Motor neuron (in vitro differentiated cells): ENCODE measurements at regions not wholly inside any gene's neighbourhood (a gene's known extent, or its start where the extent isn't known, plus 50 kb on each side); places are given as distances from the start of the nearest gene placed in this dataset.

Source experiments
- ATAC-seq, 8 experiments: fragments of 200-7000 bp; cut with Tn5 transposase; replicated peaks in 6 of 8; 2 replicates each; pipeline ENCODE4 v1.8.0; 2021; ENCODE audit warnings: mild to moderate bottlenecking in 8 of 8, moderate library complexity in 8 of 8
- H3K27ac ChIP-seq, 2 donors: fragments of 250-450 bp; sonication (Bioruptor Pico); 2 replicates each; pipeline ENCODE4 v1.9.0; 2021; ENCODE audit warnings: antibody characterized with exemption in 2 of 2, mild to moderate bottlenecking in 2 of 2, moderate library complexity in 1 of 2
- H3K4me1 ChIP-seq, 2 donors: fragments of 250-450 bp; sonication (Bioruptor Pico); replicated peaks in 1 of 2; 2 replicates each; pipeline ENCODE4 v1.6.1; 2021; ENCODE audit warnings: antibody characterized with exemption in 2 of 2, mild to moderate bottlenecking in 2 of 2, moderate library complexity in 1 of 2
- H3K4me3 ChIP-seq, 5 donors: fragments of 250-450 bp; sonication (Bioruptor Pico); 2 replicates each; pipeline ENCODE4 v1.9.0; 2021; ENCODE audit warnings: antibody characterized with exemption in 5 of 5, mild to moderate bottlenecking in 5 of 5, moderate library complexity in 4 of 5
- WGBS, 10 experiments: fragments of 450-650 bp; shearing (Covaris generic); methylation state at CpG; one replicate each; pipeline ENCODE4 v1.0.0; 2022; 5-methylcytosine and 5-hydroxymethylcytosine counted together
- in situ Hi-C, 9 experiments: fragments of 400-800 bp; cut with MboI; loops; one replicate each; pipeline ENCODE4 v1.15.0; 2021; ENCODE audit warnings: low sequenced_read_pairs in 9 of 9, low pct_unique_long_range_greater_than_20kb in 2 of 9; ENCODE audit not compliant: unreplicated experiment in 9 of 9

DNA sequence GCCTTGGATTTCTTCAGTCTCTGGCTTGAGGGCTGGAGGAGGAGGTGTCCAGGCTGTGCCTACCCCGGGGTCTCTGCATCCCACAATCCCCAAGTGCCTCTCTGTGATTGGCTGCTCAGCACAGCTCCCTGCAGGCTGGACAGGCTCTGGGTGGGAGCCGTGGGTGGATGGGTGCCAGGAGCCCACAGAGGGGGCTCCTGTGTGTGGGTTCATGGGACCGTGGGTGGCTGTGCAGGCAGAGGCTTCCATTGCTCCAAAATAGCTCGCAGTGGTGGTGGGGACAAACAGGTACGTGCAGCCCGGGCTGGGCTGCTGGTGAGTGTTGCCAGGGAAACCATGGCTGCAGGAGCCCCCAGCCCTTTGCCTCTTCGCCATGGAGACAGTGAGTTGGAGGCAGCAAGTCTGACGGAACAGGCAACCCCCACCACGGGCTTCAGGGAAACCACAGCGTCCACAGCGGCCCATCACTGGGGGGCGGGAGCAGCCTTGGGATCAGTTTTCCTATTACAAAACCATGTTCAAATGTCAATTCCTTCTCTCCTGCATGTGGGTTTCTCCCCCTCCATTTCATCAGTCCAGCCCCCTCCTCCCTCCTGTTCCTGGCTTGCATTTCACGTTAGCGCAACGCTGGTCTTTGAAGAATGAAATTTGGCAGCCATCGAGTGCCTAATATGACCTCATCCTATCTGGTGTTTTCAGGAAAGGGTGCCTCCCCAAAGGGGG lies 155.2 kb downstream of the TRIM29 start:
- ATAC-seq = peak in 7 of 8 experiments; percentile 61 to 79 (median 68)

GRCh38 chr11:119980431-119980830 lies 157.5 kb downstream of the TRIM29 start:
- H3K4me3 ChIP-seq = no peak overlapping the region
- no peak overlapping the region for H3K27ac ChIP-seq
- peak in 4 of 8 experiments; percentile 24 to 46 (median 28) for ATAC-seq
- in situ Hi-C loops = no loop called here
- 20 to 73% (median 33%) methylated on average over 1 to 3 of the region's 11 CpGs; no CpG with 5 or more reads in 5 of the 10 experiments for WGBS, 10 experiments
- H3K4me1 ChIP-seq = peaks cover 26 to 39% of the 10 kb centered on the region in 2 donors

More for the DNA sequence above, 155.2 kb downstream of the TRIM29 start:
- 0 to 80% (median 34%) methylated on average over 1 to 5 of the region's 16 CpGs; no CpG with 5 or more reads in 2 of the 10 experiments for WGBS, 10 experiments
- H3K27ac ChIP-seq = no peak overlapping the region
- in situ Hi-C loops = no loop called here
- no peak overlapping the region for H3K4me3 ChIP-seq
- peaks cover 20 to 28% of the 10 kb centered on the region in 2 donors for H3K4me1 ChIP-seq

DNA sequence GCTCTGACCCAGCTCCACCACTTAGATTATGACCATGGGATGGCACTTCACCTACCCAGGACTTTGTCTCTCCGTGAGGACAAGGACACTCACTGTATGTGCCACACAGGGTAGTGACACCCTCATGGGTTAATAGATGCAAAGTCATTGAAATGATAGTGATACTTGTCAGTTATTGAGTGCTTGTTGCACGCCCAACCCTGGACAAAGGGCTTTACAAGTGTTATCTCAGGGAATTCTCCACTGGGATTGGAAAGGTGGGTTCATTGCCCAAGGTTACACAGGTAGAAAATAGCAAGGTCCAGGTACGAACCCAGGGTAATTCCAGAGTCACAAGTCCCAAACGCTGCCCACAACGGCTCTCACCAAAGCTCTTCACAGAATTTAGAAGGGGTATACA lies 158.2 kb downstream of the TRIM29 start:
- WGBS, 10 experiments = 0 to 90% (median 50%) methylated on average over 1 to 5 of the region's 5 CpGs; no CpG with 5 or more reads in 3 of the 10 experiments
- ATAC-seq = no peak
- peaks cover 33 to 46% of the 10 kb centered on the region in 2 donors for H3K4me1 ChIP-seq
- H3K27ac ChIP-seq = no peak overlapping the region
- in situ Hi-C loops = no loop called here
- no peak overlapping the region for H3K4me3 ChIP-seq

- in situ Hi-C loops = no loop called here
Measured at GRCh38 chr11:119978696-119979095, 159.2 kb downstream of the TRIM29 start.

DNA sequence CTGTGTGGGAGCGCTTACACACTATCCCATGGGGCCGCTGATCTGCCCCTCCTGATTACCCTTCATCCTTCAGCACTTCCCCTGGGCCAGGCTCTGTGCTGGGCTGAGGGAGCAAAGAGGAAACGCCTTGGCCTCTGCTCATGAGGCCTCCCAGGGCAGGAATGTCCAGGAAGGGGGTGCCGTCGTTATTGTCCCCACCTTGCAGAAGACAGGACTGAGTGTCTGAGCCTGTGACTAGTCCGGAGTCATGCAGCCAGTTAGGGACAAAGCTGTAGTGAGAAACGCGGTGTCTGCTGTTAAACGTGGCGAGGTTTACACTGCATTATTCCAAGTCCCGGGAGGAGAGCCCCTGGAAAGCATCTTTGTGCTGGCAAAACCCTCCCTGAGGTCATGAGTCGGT lies 160.0 kb downstream of the TRIM29 start:
- H3K4me3 ChIP-seq = no peak overlapping the region
- no peak overlapping the region for H3K27ac ChIP-seq
- ATAC-seq = no peak
- WGBS, 10 experiments = 33 to 89% (median 73%) methylated on average over 2 to 7 of the region's 12 CpGs; no CpG with 5 or more reads in 3 of the 10 experiments
- H3K4me1 ChIP-seq = peaks cover 36 to 47% of the 10 kb centered on the region in 2 donors
- in situ Hi-C loops = no loop called here

More at GRCh38 chr11:119978696-119979095, 159.2 kb downstream of the TRIM29 start:
- no peak for ATAC-seq
- Histone ChIP-seq H3K4me1 (peaks cover 43 to 55% of the 10 kb centered on the region in 2 donors), H3K4me3 (no peak overlapping the region), H3K27ac (no peak overlapping the region)
- 0 to 100% (median 80%) methylated on average over 2 of the region's 3 CpGs; no CpG with 5 or more reads in 7 of the 10 experiments for WGBS, 10 experiments

GRCh38 chr11:119977561-119977860 lies 160.4 kb downstream of the TRIM29 start:
- 90 to 100% methylated on average over 2 to 3 of the region's 3 CpGs; no CpG with 5 or more reads in 8 of the 10 experiments for WGBS, 10 experiments
- H3K27ac ChIP-seq = no peak overlapping the region
- in situ Hi-C loops = no loop called here

DNA sequence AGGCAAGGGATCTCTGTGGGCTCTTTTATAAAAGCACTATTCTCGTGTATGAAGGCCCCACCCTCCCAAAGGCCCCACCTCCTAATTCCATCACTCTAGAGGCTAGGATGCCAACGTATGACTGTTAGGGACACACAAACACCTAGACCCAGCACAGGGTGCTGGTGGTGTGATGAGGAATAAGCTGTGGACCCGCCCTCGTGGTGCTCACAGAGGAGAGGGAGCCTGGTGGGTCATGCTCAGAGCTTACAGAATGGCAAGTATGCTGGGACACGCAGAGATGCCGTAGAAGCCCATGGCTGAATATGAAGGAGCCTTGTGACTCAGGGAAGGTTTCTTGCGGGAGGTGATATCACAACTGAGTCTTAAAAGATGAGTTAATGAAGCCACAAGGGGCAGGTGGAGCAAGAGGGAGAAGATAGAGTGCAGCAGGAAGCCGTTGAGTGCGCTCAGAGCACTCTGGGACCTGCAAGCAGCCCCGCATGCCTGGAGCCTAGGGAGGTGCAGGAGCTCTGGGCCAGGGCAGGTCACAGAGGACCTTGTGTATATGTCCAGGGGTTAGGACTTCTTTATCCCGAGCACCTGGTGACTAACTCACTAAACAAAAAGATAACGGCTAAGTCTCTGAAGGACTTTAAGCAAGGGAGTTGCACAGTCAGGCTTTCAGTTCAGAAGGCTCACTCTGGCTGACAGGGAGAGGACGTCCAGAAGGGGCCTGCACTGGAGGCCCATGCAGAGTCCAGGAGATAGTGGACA lies 160.9 kb downstream of the TRIM29 start:
- peaks cover 31 to 41% of the 10 kb centered on the region in 2 donors for H3K4me1 ChIP-seq
- ATAC-seq = peak in 5 of 8 experiments; percentile 22 to 37 (median 28)
- no peak overlapping the region for H3K4me3 ChIP-seq
- no peak overlapping the region for H3K27ac ChIP-seq
- 0 to 100% (median 84%) methylated on average over 1 to 10 of the region's 13 CpGs; no CpG with 5 or more reads in 2 of the 10 experiments for WGBS, 10 experiments
- in situ Hi-C loops = no loop called here

More at GRCh38 chr11:119977561-119977860, 160.4 kb downstream of the TRIM29 start:
- no peak overlapping the region for H3K4me3 ChIP-seq
- peaks cover 32 to 43% of the 10 kb centered on the region in 2 donors for H3K4me1 ChIP-seq
- peak in 1 of 8 experiments; percentile 2 for ATAC-seq

- 20% methylated on average over 5 of the region's 15 CpGs; no CpG with 5 or more reads in 9 of the 10 experiments for WGBS, 10 experiments
- in situ Hi-C loops = no loop called here
- Histone ChIP-seq H3K4me3 (no peak overlapping the region), H3K4me1 (peaks cover 37 to 48% of the 10 kb centered on the region in 2 donors), H3K27ac (no peak overlapping the region)
- peak in 6 of 8 experiments; percentile 13 to 69 (median 30) for ATAC-seq
Measured at GRCh38 chr11:119975561-119976152, 162.3 kb downstream of the TRIM29 start.

DNA sequence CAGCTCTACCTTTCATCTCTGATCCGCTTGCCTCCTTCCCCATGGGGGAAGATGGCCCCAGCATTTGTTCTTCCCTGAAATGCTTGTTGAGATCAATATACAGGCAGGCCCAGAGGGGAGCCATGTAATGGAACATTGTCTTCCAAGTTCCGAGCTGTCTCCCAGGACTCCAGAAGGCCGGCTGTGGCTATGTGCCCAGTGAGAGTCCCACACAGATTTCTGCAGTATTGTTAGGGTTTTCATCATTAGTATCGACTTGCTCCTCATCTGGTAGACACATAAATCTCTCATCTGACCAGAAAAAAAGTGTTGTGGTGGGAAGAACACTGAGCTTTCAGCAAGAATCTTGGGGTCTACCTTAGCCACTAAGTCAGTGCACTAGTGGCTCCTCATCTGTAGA lies 163.4 kb downstream of the TRIM29 start:
- in situ Hi-C loops = no loop called here
- H3K27ac ChIP-seq = no peak overlapping the region
- H3K4me3 ChIP-seq = no peak overlapping the region
- 0 to 100% (median 53%) methylated on average over 1 to 4 of the region's 4 CpGs; no CpG with 5 or more reads in 3 of the 10 experiments for WGBS, 10 experiments
- ATAC-seq = no peak
- peaks cover 38 to 51% of the 10 kb centered on the region in 2 donors for H3K4me1 ChIP-seq

DNA sequence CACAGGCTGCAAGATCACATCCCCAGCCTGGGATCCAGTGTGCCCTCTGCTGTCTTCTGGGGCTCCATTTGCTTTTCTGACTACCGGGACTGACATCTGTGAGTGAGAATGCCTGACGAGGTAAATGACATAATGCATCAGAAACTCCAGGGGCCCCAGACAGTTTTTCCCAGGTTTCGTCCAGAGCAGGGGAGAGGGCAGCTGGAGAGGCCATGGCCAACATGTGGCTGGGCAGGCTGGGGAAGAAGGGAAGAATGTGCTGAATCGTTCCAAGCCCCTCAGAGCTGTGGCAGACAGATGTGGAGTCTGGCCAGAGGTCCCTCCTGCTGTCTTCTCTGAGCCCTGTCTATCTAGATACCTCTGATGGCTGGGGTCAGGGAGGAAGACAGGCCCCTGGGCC lies 163.9 kb downstream of the TRIM29 start:
- in situ Hi-C loops = no loop called here
- H3K4me1 ChIP-seq = peaks cover 38 to 51% of the 10 kb centered on the region in 2 donors
- no peak overlapping the region for H3K27ac ChIP-seq
- ATAC-seq = no peak
- WGBS, 10 experiments = 10 to 80% methylated on average over 1 to 2 of the region's 4 CpGs; no CpG with 5 or more reads in 8 of the 10 experiments
- H3K4me3 ChIP-seq = no peak overlapping the region

GRCh38 chr11:119972281-119972680 lies 165.6 kb downstream of the TRIM29 start:
- H3K27ac ChIP-seq = no peak overlapping the region
- no peak for ATAC-seq
- no peak overlapping the region for H3K4me3 ChIP-seq
- H3K4me1 ChIP-seq = peaks cover 38 to 46% of the 10 kb centered on the region in 2 donors
- WGBS, 10 experiments = 0 to 100% (median 83%) methylated on average over 1 to 2 of the region's 2 CpGs; no CpG with 5 or more reads in 3 of the 10 experiments
- in situ Hi-C loops = no loop called here

- Histone ChIP-seq H3K4me3 (no peak overlapping the region), H3K4me1 (peaks cover 35 to 41% of the 10 kb centered on the region in 2 donors), H3K27ac (peak overlapping the region; percentile 16 to 73)
- ATAC-seq = peak in 5 of 8 experiments; percentile 98 to 99 (median 99)
- WGBS, 10 experiments = 10 to 91% (median 39%) methylated on average over 2 to 13 of the region's 15 CpGs; no CpG with 5 or more reads in 1 of the 10 experiments
- in situ Hi-C loops = no loop called here
Measured at GRCh38 chr11:119970555-119971304, 167.2 kb downstream of the TRIM29 start.
